Esophagus (tissue), 2 donors: ENCODE measurements at regions not wholly inside any gene's neighbourhood (a gene's known extent, or its start where the extent isn't known, plus 50 kb on each side); places are given as distances from the start of the nearest gene placed in this dataset.

Experiments
- H3K27ac ChIP-seq, 2 donors: one replicate each; pipeline ENCODE4 v1.5.1; 2013; ENCODE audit warnings: low read depth in 2 of 2, mild to moderate bottlenecking in 2 of 2, inconsistent platforms in 1 of 2, low read length in 1 of 2, moderate library complexity in 1 of 2
- H3K27me3 ChIP-seq, 2 donors: one replicate each; pipeline ENCODE4 v1.6.1; 2013; ENCODE audit warnings: low read length in 2 of 2, control low read depth in 1 of 2, mild to moderate bottlenecking in 1 of 2; ENCODE audit not compliant: insufficient read depth in 2 of 2, control insufficient read depth in 1 of 2
- H3K36me3 ChIP-seq, 2 donors: one replicate each; pipeline ENCODE4 v1.6.1; 2013; ENCODE audit warnings: low read length in 1 of 2; ENCODE audit not compliant: control insufficient read depth in 2 of 2, insufficient read depth in 2 of 2
- H3K4me1 ChIP-seq, 2 donors: one replicate each; pipeline ENCODE4 v1.6.1; 2013; ENCODE audit warnings: low read length in 1 of 2; ENCODE audit not compliant: control insufficient read depth in 2 of 2, insufficient read depth in 2 of 2
- H3K4me3 ChIP-seq, 2 donors: one replicate each; pipeline ENCODE4 v1.5.1; 2013; ENCODE audit warnings: low read length in 2 of 2, mild to moderate bottlenecking in 2 of 2, low read depth in 1 of 2, moderate library complexity in 1 of 2
- H3K9me3 ChIP-seq, 2 donors: one replicate each; pipeline ENCODE4 v1.6.1; 2013; ENCODE audit warnings: mild to moderate bottlenecking in 2 of 2, low read depth in 1 of 2, low read length in 1 of 2, moderate library complexity in 1 of 2; ENCODE audit not compliant: control insufficient read depth in 2 of 2, insufficient read depth in 1 of 2
- WGBS, 2 donors: extraction: QIAGEN DNeasy Blood & Tissue Kit; methylation state at CpG; one replicate each; pipeline ENCODE4 v1.1.7; 2013; 5-methylcytosine and 5-hydroxymethylcytosine counted together
- donor health status: healthy with polysubstance abuse.
- donor health status: Bipolar disorder and iron deficiency.

DNA sequence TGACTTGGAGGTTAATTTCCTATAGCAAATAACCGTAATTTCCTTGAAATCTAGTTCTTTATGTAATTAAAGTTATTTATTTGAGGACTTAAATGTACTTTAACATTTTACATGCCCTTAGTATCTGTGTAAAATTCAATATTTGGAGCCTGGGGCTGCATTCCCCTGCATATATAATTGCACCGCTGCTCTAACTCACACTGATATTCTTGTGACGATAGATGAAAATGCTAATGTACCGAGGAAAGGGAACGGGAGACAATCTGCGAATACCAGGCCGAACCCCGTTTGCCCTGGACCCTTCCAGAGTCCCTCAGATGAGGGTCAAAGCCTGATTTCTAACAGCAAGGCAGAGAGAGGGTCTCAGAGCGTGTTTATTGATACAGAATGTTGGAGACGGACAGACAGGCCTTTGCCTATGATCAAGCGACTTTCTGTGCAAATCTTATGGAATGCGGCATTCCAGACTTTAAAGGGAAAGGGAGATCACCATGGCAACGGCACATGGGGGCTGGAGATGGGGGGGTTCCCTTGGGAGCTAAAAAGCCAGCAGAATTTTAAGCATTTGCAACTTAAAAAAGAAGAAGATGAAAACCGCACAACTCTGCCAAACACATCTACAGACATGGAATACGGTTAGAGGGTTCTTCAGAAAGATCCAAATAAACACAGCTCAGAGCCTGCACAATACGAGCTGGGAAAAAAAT is 57.6 kb upstream of the TWIST2 start:
- Histone ChIP-seq H3K4me1 (no peaks in the 10 kb centered on the region), H3K4me3 (no peak overlapping the region), H3K9me3 (peaks cover 0 to 3% of the 10 kb centered on the region in 2 donors), H3K36me3 (no peaks in the 10 kb centered on the region), H3K27me3 (no peaks in the 10 kb centered on the region), H3K27ac (no peak overlapping the region)
- WGBS, 2 donors: 76 to 77% methylated on average over 16 of the region's 16 CpGs

DNA sequence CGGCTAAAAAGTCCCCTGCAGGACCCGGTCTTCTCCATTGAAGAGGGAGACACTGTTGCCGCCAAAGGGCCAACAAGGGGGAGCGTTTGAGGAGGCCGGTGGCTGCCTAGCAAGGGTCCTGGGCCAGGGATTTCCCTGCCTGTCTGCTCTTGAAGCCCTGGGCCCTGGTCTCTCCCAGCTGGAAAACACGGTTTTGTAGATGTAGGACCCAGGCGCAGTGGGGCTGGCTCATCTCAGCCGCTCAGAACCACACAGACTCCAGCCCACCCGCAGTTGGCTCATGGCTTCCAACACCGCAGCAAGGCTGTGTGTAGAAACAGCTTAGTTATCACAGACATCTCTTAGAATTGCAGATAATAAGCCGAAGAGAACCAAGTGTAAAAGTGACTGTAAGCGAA is 57.1 kb upstream of the TWIST2 start:
- 67 to 77% methylated on average over 12 of the region's 12 CpGs for WGBS, 2 donors
- no peaks in the 10 kb centered on the region for H3K36me3 ChIP-seq
- H3K27ac ChIP-seq: no peak overlapping the region
- H3K4me1 ChIP-seq: no peaks in the 10 kb centered on the region
- peaks cover 0 to 3% of the 10 kb centered on the region in 2 donors for H3K9me3 ChIP-seq
- H3K4me3 ChIP-seq: no peak overlapping the region
- H3K27me3 ChIP-seq: no peaks in the 10 kb centered on the region

DNA sequence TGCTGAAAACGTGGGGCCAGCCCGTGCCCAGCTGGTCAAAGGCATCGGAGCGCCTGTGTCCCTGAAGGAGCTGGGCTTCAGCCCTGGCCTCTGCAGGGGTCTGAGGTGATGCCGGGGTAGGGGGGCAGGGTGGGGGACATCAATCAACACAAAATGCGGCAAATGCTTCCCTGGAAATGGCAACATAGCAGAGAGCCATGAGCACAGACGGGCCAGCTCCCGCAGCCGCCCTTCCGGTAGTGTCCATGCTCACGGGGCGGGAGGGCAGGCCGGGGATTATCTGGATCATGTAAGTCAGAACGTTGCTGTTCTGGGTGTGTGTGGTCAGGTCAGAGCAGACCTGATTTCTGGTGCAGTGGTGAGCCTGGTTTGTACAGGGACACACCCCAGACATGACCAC is 56.5 kb upstream of the TWIST2 start:
- Histone ChIP-seq H3K27me3 (no peaks in the 10 kb centered on the region), H3K9me3 (peaks cover 0 to 2% of the 10 kb centered on the region in 2 donors), H3K4me3 (no peak overlapping the region), H3K4me1 (no peaks in the 10 kb centered on the region), H3K36me3 (no peaks in the 10 kb centered on the region), H3K27ac (no peak overlapping the region)
- WGBS, 2 donors: 68 to 72% methylated on average over 14 of the region's 14 CpGs

DNA sequence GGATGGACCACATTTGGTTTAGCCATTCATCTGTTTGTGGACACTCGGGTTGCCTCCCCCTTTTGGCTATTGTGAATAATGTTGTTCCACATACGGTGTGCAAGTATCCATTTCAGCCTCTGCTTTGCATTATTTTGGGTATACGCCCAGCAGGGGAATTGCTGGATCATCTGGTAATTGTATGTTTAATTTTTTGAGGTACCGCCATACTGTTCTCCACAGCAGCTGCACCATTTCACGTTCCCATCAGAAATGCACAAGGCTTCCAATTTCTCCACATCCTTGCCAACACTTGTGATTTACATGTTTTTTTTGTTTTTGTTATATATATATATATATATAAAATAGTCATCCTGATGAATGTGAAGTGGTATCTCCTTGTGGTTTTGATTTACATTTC is 54.6 kb upstream of the TWIST2 start:
- no peak overlapping the region for H3K4me3 ChIP-seq
- peaks cover 0 to 4% of the 10 kb centered on the region in 2 donors for H3K4me1 ChIP-seq
- 86 to 87% methylated on average over 5 of the region's 5 CpGs for WGBS, 2 donors
- no peaks in the 10 kb centered on the region for H3K9me3 ChIP-seq
- H3K27me3 ChIP-seq: no peaks in the 10 kb centered on the region
- H3K27ac ChIP-seq: no peak overlapping the region
- no peaks in the 10 kb centered on the region for H3K36me3 ChIP-seq

DNA sequence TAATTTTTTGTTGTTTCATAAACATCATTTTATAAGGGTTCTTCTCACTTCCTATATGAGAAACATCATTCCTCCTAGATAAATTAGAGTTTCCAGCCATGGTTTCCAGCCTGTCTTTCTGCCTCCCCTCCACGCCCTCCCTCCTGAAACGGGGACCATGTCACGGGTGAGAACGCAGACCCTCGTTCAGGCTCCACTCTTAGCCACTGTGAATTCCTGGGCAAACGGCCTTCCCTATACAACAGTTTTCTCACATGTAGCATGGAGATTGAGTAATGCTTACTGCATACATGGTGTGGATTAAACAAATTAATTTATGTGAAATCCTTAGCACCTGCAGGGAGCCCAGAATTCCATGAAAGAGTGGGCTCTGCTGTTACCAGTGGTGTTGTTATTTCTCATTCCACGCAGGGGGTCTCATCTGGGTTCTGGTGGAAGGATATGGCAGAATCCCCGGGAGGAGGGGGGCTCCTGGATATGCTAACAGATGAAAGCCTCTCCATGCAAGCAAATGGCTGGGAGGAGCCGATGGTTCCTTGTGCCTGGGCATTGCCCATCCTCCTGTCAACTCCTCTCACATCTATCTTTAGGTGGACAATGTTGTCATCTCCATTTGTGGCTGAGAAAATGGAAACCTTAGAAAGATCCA is 54.0 kb upstream of the TWIST2 start:
- Histone ChIP-seq H3K27me3 (no peaks in the 10 kb centered on the region), H3K27ac (no peak overlapping the region), H3K9me3 (no peaks in the 10 kb centered on the region), H3K4me3 (no peak overlapping the region), H3K36me3 (no peaks in the 10 kb centered on the region), H3K4me1 (peaks cover 0 to 4% of the 10 kb centered on the region in 2 donors)
- WGBS, 2 donors: 85% methylated on average over 9 of the region's 9 CpGs

DNA sequence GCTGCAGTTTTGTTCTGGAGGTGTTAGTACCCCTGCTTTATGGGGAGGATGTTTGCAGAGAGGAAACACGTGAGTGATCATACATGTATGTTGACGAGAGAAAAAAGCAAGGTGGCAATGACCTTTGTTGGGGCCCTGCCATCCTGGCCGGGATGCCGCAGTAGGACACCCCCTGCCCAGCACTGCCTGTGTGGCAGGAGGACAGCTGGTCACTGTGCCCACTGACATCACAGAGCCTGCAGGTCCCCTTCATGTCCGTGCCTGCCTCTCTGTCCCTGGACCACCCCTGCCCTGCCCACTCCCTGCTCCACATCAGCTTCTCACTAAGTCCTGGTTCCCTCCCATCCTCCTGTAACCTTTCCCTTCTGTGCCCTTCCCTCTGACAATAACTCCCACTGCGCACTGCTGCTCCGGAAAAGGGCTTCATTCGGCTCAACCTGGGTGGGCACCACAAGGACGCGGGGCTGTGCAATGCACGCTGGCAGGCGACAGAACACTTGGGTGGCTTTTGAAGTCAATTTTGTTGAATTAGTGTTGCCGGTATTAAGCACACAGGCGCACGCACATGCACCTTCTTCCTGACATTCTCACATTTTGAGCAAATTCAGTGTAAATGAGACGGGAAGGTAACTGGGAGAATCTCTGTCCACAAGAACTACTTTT is 51.5 kb upstream of the TWIST2 start:
- H3K9me3 ChIP-seq: no peaks in the 10 kb centered on the region
- 84 to 86% methylated on average over 16 of the region's 16 CpGs for WGBS, 2 donors
- H3K27me3 ChIP-seq: no peaks in the 10 kb centered on the region
- H3K4me3 ChIP-seq: no peak overlapping the region
- no peaks in the 10 kb centered on the region for H3K36me3 ChIP-seq
- peaks cover 0 to 4% of the 10 kb centered on the region in 2 donors for H3K4me1 ChIP-seq
- no peak overlapping the region for H3K27ac ChIP-seq

DNA sequence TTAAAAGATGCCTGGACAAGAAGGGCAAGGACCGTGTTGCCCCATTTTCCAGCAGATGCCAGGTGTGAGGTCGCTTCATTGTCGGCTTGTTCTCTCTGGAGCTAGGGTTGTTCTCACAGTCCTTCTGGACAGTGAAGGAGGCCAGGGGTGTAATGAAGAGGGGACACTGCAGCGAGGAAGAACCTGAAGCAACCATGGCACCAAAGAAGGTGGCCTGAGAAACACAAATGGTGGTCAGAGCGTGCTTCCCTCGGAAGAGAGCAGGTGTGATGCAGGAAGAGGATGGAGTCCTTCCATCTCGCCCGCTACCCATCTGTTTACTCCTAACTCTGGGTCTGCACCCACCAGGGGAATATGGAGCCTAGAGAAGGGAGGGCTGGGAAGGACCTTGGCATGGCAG is 50.3 kb upstream of the TWIST2 start:
- Histone ChIP-seq H3K36me3 (no peaks in the 10 kb centered on the region), H3K27me3 (no peaks in the 10 kb centered on the region), H3K9me3 (no peaks in the 10 kb centered on the region), H3K4me1 (peaks cover 0 to 4% of the 10 kb centered on the region in 2 donors), H3K27ac (no peak overlapping the region), H3K4me3 (no peak overlapping the region)
- WGBS, 2 donors: 85 to 93% methylated on average over 8 of the region's 8 CpGs
